ENCODE measurements at regions not wholly inside any gene's neighbourhood (a gene's known extent, or its start where the extent isn't known, plus 50 kb on each side); places are given as distances from the start of the nearest gene placed in this dataset.

GRCh38 chr7:136045181-136045580, 68.0 kb upstream of the MTPN start:
- WGBS, result 86% methylated on average over 3 of the region's 3 CpGs
- Histone ChIP-seq H3K4me1 (no peaks in the 10 kb centered on the region), H3K27me3 (no peaks in the 10 kb centered on the region), H3K4me3 (no peak overlapping the region), H3K36me3 (no peaks in the 10 kb centered on the region), H3K27ac (replicated peaks in 1 of 4) (no peak overlapping the region), H3K9me3 (peaks cover 0 to 4% (median 2%) of the 10 kb centered on the region in 4 donors)
- TF ChIP-seq EP300 (IDR thresholded peaks at IDR 0.05) (no peak), POLR2AphosphoS5 (IDR thresholded peaks at IDR 0.05) (no peak), CTCF (IDR thresholded peaks at IDR 0.05) (no peak), POLR2A (IDR thresholded peaks at IDR 0.05; ENCODE audit: low read depth) (no peak)
- DNase-seq (ENCODE audit: extremely low spot score), result no peak
- intact Hi-C loops (cut with DNase I), result no loop called here

- Histone ChIP-seq H3K9me3 (no peaks in the 10 kb centered on the region), H3K4me1 (peaks cover 0 to 4% (median 0%) of the 10 kb centered on the region in 4 donors), H3K27ac (replicated peaks in 1 of 4) (no peak overlapping the region), H3K4me3 (no peak overlapping the region), H3K27me3 (no peaks in the 10 kb centered on the region), H3K36me3 (no peaks in the 10 kb centered on the region)
- TF ChIP-seq POLR2A (IDR thresholded peaks at IDR 0.05; ENCODE audit: low read depth) (no peak), POLR2AphosphoS5 (IDR thresholded peaks at IDR 0.05) (no peak), EP300 (IDR thresholded peaks at IDR 0.05) (no peak), CTCF (IDR thresholded peaks at IDR 0.05) (no peak)
- intact Hi-C loops (cut with DNase I), result no loop called here
- WGBS, result 79% methylated on average over 5 of the region's 5 CpGs
- no peak for DNase-seq (ENCODE audit: extremely low spot score)
Measured at GRCh38 chr7:136039577-136040345, 62.6 kb upstream of the MTPN start.

GRCh38 chr7:136036336-136036735, 59.2 kb upstream of the MTPN start:
- 48% methylated on average over 3 of the region's 3 CpGs for WGBS
- no peak for TF ChIP-seq CTCF (IDR thresholded peaks at IDR 0.05)
- no peak for TF ChIP-seq POLR2A (IDR thresholded peaks at IDR 0.05; ENCODE audit: low read depth)
- no peak for TF ChIP-seq EP300 (IDR thresholded peaks at IDR 0.05)
- Histone ChIP-seq H3K9me3 (no peaks in the 10 kb centered on the region), H3K27ac (replicated peaks in 1 of 4) (no peak overlapping the region), H3K27me3 (no peaks in the 10 kb centered on the region), H3K36me3 (no peaks in the 10 kb centered on the region), H3K4me3 (no peak overlapping the region), H3K4me1 (peaks cover 0 to 29% (median 17%) of the 10 kb centered on the region in 4 donors)
- intact Hi-C loops (cut with DNase I), result no loop called here
- no peak for DNase-seq (ENCODE audit: extremely low spot score)

- intact Hi-C loops (cut with DNase I), result no loop called here
- Histone ChIP-seq H3K9me3 (no peaks in the 10 kb centered on the region), H3K4me1 (peaks cover 0 to 29% (median 17%) of the 10 kb centered on the region in 4 donors), H3K36me3 (no peaks in the 10 kb centered on the region), H3K27ac (replicated peaks in 1 of 4) (peak overlapping the region in 3 of 4 donors; percentile 59 to 78 (median 64)), H3K4me3 (no peak overlapping the region), H3K27me3 (no peaks in the 10 kb centered on the region)
- DNase-seq (ENCODE audit: extremely low spot score), result no peak
- TF ChIP-seq POLR2A (IDR thresholded peaks at IDR 0.05; ENCODE audit: low read depth), result no peak
- no peak for TF ChIP-seq CTCF (IDR thresholded peaks at IDR 0.05)
- 43% methylated on average over 3 of the region's 3 CpGs for WGBS
Measured at GRCh38 chr7:136034132-136034531, 57.0 kb upstream of the MTPN start.
